ENCODE measurements at regions not wholly inside any gene's neighbourhood (a gene's known extent, or its start where the extent isn't known, plus 50 kb on each side); places are given as distances from the start of the nearest gene placed in this dataset.

- TF ChIP-seq, protein P1, sequence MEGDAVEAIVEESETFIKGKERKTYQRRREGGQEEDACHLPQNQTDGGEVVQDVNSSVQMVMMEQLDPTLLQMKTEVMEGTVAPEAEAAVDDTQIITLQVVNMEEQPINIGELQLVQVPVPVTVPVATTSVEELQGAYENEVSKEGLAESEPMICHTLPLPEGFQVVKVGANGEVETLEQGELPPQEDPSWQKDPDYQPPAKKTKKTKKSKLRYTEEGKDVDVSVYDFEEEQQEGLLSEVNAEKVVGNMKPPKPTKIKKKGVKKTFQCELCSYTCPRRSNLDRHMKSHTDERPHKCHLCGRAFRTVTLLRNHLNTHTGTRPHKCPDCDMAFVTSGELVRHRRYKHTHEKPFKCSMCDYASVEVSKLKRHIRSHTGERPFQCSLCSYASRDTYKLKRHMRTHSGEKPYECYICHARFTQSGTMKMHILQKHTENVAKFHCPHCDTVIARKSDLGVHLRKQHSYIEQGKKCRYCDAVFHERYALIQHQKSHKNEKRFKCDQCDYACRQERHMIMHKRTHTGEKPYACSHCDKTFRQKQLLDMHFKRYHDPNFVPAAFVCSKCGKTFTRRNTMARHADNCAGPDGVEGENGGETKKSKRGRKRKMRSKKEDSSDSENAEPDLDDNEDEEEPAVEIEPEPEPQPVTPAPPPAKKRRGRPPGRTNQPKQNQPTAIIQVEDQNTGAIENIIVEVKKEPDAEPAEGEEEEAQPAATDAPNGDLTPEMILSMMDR (IDR thresholded peaks at IDR 0.05 in 8 of 11, conservative IDR thresholded peaks at IDR 0.05 in 3 of 11), result no peak
- TF ChIP-seq POLR2A (IDR thresholded peaks at IDR 0.05), result no peak
Observed at GRCh38 chr4:123613586-123614344, 217.2 kb downstream of the SPRY1 start.
